DOHH2 (cell line): ENCODE measurements at regions not wholly inside any gene's neighbourhood (a gene's known extent, or its start where the extent isn't known, plus 50 kb on each side); places are given as distances from the start of the nearest gene placed in this dataset.

Experiments
- H3F3A ChIP-seq: fragments of 200-600 bp; sonication (generic), shearing (Covaris generic); 2 replicates; pipeline ENCODE4 v1.6.0; 2016; ENCODE audit warnings: antibody characterized with exemption, mild to moderate bottlenecking; ENCODE audit not compliant: control insufficient read depth, insufficient read depth
- H3K27ac ChIP-seq: fragments of 200-600 bp; sonication (generic); 2 replicates; pipeline ENCODE4 v1.5.1; 2014; ENCODE audit warnings: low read depth, mild to moderate bottlenecking, low read length, moderate library complexity
- H3K27me3 ChIP-seq: fragments of 200-600 bp; sonication (generic); 2 replicates; pipeline ENCODE4 v1.6.1; 2014; ENCODE audit warnings: mild to moderate bottlenecking, low read length, mixed read lengths; ENCODE audit not compliant: control insufficient read depth
- H3K36me3 ChIP-seq: fragments of 200-600 bp; sonication (generic); 2 replicates; pipeline ENCODE4 v1.6.1; 2014; ENCODE audit warnings: mild to moderate bottlenecking, low read length, moderate library complexity, mixed read lengths; ENCODE audit not compliant: control insufficient read depth
- H3K4me1 ChIP-seq: fragments of 200-600 bp; sonication (generic); 2 replicates; pipeline ENCODE4 v1.6.1; 2014; ENCODE audit warnings: mild to moderate bottlenecking, low read length, mixed read lengths; ENCODE audit not compliant: control insufficient read depth
- H3K4me2 ChIP-seq: fragments of 200-600 bp; sonication (generic); 2 replicates; pipeline ENCODE4 v1.6.0; 2014; ENCODE audit warnings: mild to moderate bottlenecking, low read length, moderate library complexity
- H3K4me3 ChIP-seq: fragments of 200-600 bp; sonication (generic); 2 replicates; pipeline ENCODE4 v1.5.1; 2014; ENCODE audit warnings: mild to moderate bottlenecking, low read length, mixed read lengths
- H3K79me2 ChIP-seq: fragments of 200-600 bp; sonication (generic); 2 replicates; pipeline ENCODE4 v1.6.1; 2014; ENCODE audit warnings: mild to moderate bottlenecking, low read length, mixed read lengths; ENCODE audit not compliant: control insufficient read depth
- H3K9me2 ChIP-seq: fragments of 200-600 bp; sonication (generic); replicated peaks from 2 replicates; pipeline ENCODE4 v1.6.1; 2014; ENCODE audit warnings: mild to moderate bottlenecking, low read length, mixed read lengths; ENCODE audit not compliant: control insufficient read depth
- H3K9me3 ChIP-seq: fragments of 200-600 bp; sonication (generic); 2 replicates; pipeline ENCODE4 v1.6.1; 2014; ENCODE audit warnings: antibody characterized with exemption, low read length, mixed read lengths; ENCODE audit not compliant: control insufficient read depth, insufficient read depth
- H4K20me1 ChIP-seq: fragments of 200-600 bp; sonication (generic); 2 replicates; pipeline ENCODE4 v1.6.0; 2014; ENCODE audit warnings: low read depth, mild to moderate bottlenecking, antibody characterized with exemption, low read length, moderate library complexity; ENCODE audit not compliant: control insufficient read depth, insufficient read depth
- EZH2phosphoT487 ChIP-seq: fragments of 200-600 bp; sonication (generic); IDR thresholded peaks from 2 replicates; pipeline ENCODE4 v1.6.1; 2017; ENCODE audit warnings: borderline replicate concordance, mild to moderate bottlenecking, antibody characterized with exemption, low read length, moderate library complexity, mixed read lengths
- TF ChIP-seq, protein P1 (sequence below): fragments of 200-600 bp; sonication (generic); IDR thresholded peaks from one replicate; pipeline ENCODE4 v1.5.1; 2014; ENCODE audit warnings: antibody characterized with exemption, mild to moderate bottlenecking, low read depth, low read length; ENCODE audit not compliant: poor library complexity, severe bottlenecking

DNA sequence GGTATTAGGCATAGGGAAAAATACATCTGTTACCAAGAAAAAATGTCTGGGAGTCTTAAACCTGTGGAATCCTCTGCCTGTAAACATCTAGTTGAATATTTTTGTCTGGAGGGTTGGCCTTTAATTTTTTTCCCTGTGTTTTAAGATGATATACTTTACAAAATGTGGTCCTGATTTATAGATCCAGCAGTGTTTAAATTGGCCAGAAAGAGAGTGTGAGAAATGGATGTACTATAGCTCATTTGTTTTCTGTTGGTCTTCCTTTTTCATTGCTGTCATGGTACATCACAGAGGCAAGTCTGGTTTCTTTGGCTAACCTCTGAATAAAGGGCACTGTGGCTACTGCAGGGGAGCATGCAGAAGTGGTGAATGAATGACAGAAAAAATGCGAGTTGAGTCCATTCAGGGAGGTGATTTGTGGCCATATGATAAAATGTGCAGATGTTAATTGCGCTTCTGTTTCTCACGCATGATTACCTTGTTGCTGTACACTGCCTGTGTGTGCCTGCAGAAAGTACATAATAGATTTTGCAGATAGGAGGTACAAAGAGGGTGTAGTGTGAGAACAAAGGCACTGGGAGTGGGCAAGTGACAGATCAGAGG is 150.0 kb downstream of the NFKBIZ start:
- H3F3A ChIP-seq: no peaks in the 10 kb centered on the region
- H3K4me3 ChIP-seq: peak overlapping the region; percentile 10
- H3K79me2 ChIP-seq: no peaks in the 10 kb centered on the region
- H3K4me1 ChIP-seq: peaks cover 65% of the 10 kb centered on the region
- no peaks in the 10 kb centered on the region for H3K9me2 ChIP-seq
- TF ChIP-seq, protein P1, sequence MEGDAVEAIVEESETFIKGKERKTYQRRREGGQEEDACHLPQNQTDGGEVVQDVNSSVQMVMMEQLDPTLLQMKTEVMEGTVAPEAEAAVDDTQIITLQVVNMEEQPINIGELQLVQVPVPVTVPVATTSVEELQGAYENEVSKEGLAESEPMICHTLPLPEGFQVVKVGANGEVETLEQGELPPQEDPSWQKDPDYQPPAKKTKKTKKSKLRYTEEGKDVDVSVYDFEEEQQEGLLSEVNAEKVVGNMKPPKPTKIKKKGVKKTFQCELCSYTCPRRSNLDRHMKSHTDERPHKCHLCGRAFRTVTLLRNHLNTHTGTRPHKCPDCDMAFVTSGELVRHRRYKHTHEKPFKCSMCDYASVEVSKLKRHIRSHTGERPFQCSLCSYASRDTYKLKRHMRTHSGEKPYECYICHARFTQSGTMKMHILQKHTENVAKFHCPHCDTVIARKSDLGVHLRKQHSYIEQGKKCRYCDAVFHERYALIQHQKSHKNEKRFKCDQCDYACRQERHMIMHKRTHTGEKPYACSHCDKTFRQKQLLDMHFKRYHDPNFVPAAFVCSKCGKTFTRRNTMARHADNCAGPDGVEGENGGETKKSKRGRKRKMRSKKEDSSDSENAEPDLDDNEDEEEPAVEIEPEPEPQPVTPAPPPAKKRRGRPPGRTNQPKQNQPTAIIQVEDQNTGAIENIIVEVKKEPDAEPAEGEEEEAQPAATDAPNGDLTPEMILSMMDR: no peak
- TF ChIP-seq EZH2phosphoT487: no peak
- H3K4me2 ChIP-seq: peak overlapping the region; percentile 33
- no peaks in the 10 kb centered on the region for H4K20me1 ChIP-seq
- H3K9me3 ChIP-seq: no peaks in the 10 kb centered on the region
- no peaks in the 10 kb centered on the region for H3K36me3 ChIP-seq
- peak overlapping the region; percentile 83 for H3K27ac ChIP-seq
- no peaks in the 10 kb centered on the region for H3K27me3 ChIP-seq

DNA sequence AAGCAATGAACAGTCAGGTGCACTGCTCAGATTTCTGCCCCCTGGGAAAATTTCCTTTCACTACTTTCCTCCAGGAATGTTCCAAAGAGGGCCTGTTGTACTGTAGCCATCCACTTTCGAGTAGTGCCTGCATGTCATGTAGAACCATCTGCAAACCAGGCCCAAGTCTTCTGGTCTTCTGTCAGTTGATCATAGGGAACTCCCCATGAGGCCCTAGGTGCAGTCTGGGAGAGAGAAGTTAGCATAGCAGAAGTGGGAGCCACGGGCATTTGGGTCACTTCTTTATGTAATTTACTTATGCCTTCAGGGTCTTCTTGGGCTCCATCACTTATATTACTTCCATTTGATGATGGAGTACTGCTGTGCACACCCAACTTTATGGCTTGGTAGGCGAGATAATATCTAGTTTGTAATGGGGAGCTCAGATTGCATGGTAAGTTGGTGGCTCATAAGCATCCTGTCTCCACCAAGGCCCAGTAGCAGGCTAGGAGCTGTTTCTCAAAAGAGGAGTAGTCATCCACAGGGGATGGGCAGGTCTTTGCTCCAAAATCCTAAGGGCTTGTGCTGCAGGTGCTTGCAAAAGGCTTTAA is 151.4 kb downstream of the NFKBIZ start:
- Histone ChIP-seq H3K9me3 (no peaks in the 10 kb centered on the region; the same call in 1 of the 2 replicates), H4K20me1 (no peaks in the 10 kb centered on the region), H3F3A (no peaks in the 10 kb centered on the region), H3K4me3 (no peak overlapping the region), H3K27ac (no peak overlapping the region), H3K79me2 (no peaks in the 10 kb centered on the region), H3K4me1 (peaks cover 61% of the 10 kb centered on the region), H3K36me3 (no peaks in the 10 kb centered on the region), H3K4me2 (no peak overlapping the region), H3K9me2 (no peaks in the 10 kb centered on the region), H3K27me3 (no peaks in the 10 kb centered on the region)
- TF ChIP-seq, protein P1: no peak
- no peak for TF ChIP-seq EZH2phosphoT487

DNA sequence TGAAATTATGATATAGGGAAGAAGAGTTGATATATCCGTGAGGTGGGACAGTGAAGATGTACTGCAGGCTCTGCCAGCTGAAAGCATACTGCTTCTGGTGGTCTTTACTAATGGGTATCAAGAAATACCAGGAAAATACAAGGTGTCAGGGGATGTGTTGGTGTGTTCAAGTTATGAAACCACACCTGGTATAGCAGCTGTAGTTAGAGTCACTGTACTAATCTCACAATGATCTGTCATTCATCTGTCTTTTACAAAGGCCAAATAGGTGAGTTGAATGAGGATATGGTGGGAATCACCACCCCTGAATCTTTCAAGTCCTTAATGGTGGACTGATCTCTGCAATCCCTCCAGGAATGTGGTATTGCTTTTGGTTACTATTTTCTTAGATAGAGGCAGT is 152.7 kb downstream of the NFKBIZ start:
- no peaks in the 10 kb centered on the region for H3K9me2 ChIP-seq
- no peak overlapping the region for H3K27ac ChIP-seq
- H4K20me1 ChIP-seq: no peaks in the 10 kb centered on the region
- no peak overlapping the region for H3K4me3 ChIP-seq
- H3K9me3 ChIP-seq: no peaks in the 10 kb centered on the region; the same call in 1 of the 2 replicates
- H3K27me3 ChIP-seq: no peaks in the 10 kb centered on the region
- H3K4me1 ChIP-seq: peaks cover 48% of the 10 kb centered on the region
- no peaks in the 10 kb centered on the region for H3F3A ChIP-seq
- no peaks in the 10 kb centered on the region for H3K79me2 ChIP-seq
- H3K36me3 ChIP-seq: no peaks in the 10 kb centered on the region
- H3K4me2 ChIP-seq: no peak overlapping the region
- TF ChIP-seq, protein P1: no peak
- TF ChIP-seq EZH2phosphoT487: no peak
